ENCODE measurements at regions not wholly inside any gene's neighbourhood (a gene's known extent, or its start where the extent isn't known, plus 50 kb on each side); places are given as distances from the start of the nearest gene placed in this dataset.

- H3K9ac ChIP-seq (ENCODE audit: low read length) = no peak overlapping the region
- H2AFZ ChIP-seq (ENCODE audit: insufficient read depth, low read depth, low read length, poor library complexity, severe bottlenecking) = no peak overlapping the region
- ChIA-PET POLR2A (no interaction called here), CTCF (no interaction called here)
- H3K4me2 ChIP-seq (replicated peaks; ENCODE audit: low read depth, low read length, poor library complexity, severe bottlenecking) = no peak overlapping the region
- Mint-ChIP-seq H3K4me3 (no peak overlapping the region), H3K27me3 (no peaks in the 10 kb centered on the region), H3K27ac (no peak overlapping the region), H3K4me1 (no peaks in the 10 kb centered on the region), H3K9me3 (ENCODE audit: insufficient read depth) (peaks cover 2% of the 10 kb centered on the region)
- no peak for TF ChIP-seq CTCF (IDR thresholded peaks at IDR 0.05)
- no peak for TF ChIP-seq EZH2 (IDR thresholded peaks at IDR 0.05; ENCODE audit: borderline replicate concordance, insufficient read depth, low read depth, low read length, poor library complexity, severe bottlenecking)
- intact Hi-C loops (cut with micrococcal nuclease) = no loop called here
- no peak overlapping the region for H3K4me3 ChIP-seq (ENCODE audit: control extremely low read depth in 1 of 5, extremely low read depth in 1 of 5, insufficient read depth in 1 of 5, low read depth in 2 of 5, low read length in 4 of 5)
- H3K79me2 ChIP-seq (ENCODE audit: control insufficient read depth, insufficient read depth, low read length) = no peaks in the 10 kb centered on the region
- DNase-seq = no peak
- H3K36me3 ChIP-seq (replicated peaks in 1 of 2; ENCODE audit: control extremely low read depth in 1 of 2, control insufficient read depth in 1 of 2, extremely low read depth in 1 of 2, insufficient read depth in 2 of 2, low read length in 1 of 2) = no peaks in the 10 kb centered on the region
- H3K27ac ChIP-seq (ENCODE audit: low read length in 2 of 2) = no peak overlapping the region
- no peak for ATAC-seq (ENCODE audit: low read depth)
- no peaks in the 10 kb centered on the region for H4K20me1 ChIP-seq (ENCODE audit: control insufficient read depth, insufficient read depth, low read length, poor library complexity, severe bottlenecking)
- no peaks in the 10 kb centered on the region for H3K27me3 ChIP-seq (replicated peaks in 1 of 4; ENCODE audit: control extremely low read depth in 1 of 4, control insufficient read depth in 3 of 4, insufficient read depth in 4 of 4, low read length in 3 of 4)
- 90% methylated on average over 2 of the region's 2 CpGs for WGBS (ENCODE audit: insufficient coverage)
- H3K9me3 ChIP-seq (ENCODE audit: control extremely low read depth in 1 of 3, control insufficient read depth in 2 of 3, insufficient read depth in 1 of 3, low read length in 2 of 3) = peaks cover 0 to 9% (median 7%) of the 10 kb centered on the region in 3 donors
- H3K4me1 ChIP-seq (ENCODE audit: control insufficient read depth in 2 of 2, insufficient read depth in 2 of 2, low read length in 2 of 2) = peaks cover 0 to 8% of the 10 kb centered on the region in 2 donors
Measured at GRCh38 chr10:36515319-36515718, 610.1 kb upstream of the ANKRD30A start.

GRCh38 chr10:36507715-36508114 is 617.7 kb upstream of the ANKRD30A start:
- H3K27me3 ChIP-seq (replicated peaks in 1 of 4; ENCODE audit: control extremely low read depth in 1 of 4, control insufficient read depth in 3 of 4, insufficient read depth in 4 of 4, low read length in 3 of 4) = no peaks in the 10 kb centered on the region
- H3K9ac ChIP-seq (ENCODE audit: low read length) = no peak overlapping the region
- no peak overlapping the region for H3K4me3 Mint-ChIP-seq
- CTCF ChIA-PET = no interaction called here
- intact Hi-C loops (cut with micrococcal nuclease) = no loop called here
- H3K27me3 Mint-ChIP-seq = no peaks in the 10 kb centered on the region
- H3K4me3 ChIP-seq (ENCODE audit: control extremely low read depth in 1 of 5, extremely low read depth in 1 of 5, insufficient read depth in 1 of 5, low read depth in 2 of 5, low read length in 4 of 5) = no peak overlapping the region
- H2AFZ ChIP-seq (ENCODE audit: insufficient read depth, low read depth, low read length, poor library complexity, severe bottlenecking) = no peak overlapping the region
- H3K27ac Mint-ChIP-seq = no peak overlapping the region
- H3K9me3 Mint-ChIP-seq (ENCODE audit: insufficient read depth) = no peaks in the 10 kb centered on the region
- no peak for ATAC-seq (ENCODE audit: low read depth)
- H3K36me3 ChIP-seq (replicated peaks in 1 of 2; ENCODE audit: control extremely low read depth in 1 of 2, control insufficient read depth in 1 of 2, extremely low read depth in 1 of 2, insufficient read depth in 2 of 2, low read length in 1 of 2) = no peaks in the 10 kb centered on the region
- WGBS (ENCODE audit: insufficient coverage) = 76% methylated on average over 3 of the region's 3 CpGs
- no peak overlapping the region for H3K4me2 ChIP-seq (replicated peaks; ENCODE audit: low read depth, low read length, poor library complexity, severe bottlenecking)
- no peaks in the 10 kb centered on the region for H3K4me1 ChIP-seq (ENCODE audit: control insufficient read depth in 2 of 2, insufficient read depth in 2 of 2, low read length in 2 of 2)
- H3K79me2 ChIP-seq (ENCODE audit: control insufficient read depth, insufficient read depth, low read length) = no peaks in the 10 kb centered on the region
- TF ChIP-seq CTCF (IDR thresholded peaks at IDR 0.05) = no peak
- no peak for TF ChIP-seq EZH2 (IDR thresholded peaks at IDR 0.05; ENCODE audit: borderline replicate concordance, insufficient read depth, low read depth, low read length, poor library complexity, severe bottlenecking)
- no peaks in the 10 kb centered on the region for H4K20me1 ChIP-seq (ENCODE audit: control insufficient read depth, insufficient read depth, low read length, poor library complexity, severe bottlenecking)
- DNase-seq = no peak
- H3K9me3 ChIP-seq (ENCODE audit: control extremely low read depth in 1 of 3, control insufficient read depth in 2 of 3, insufficient read depth in 1 of 3, low read length in 2 of 3) = no peaks in the 10 kb centered on the region
- no peaks in the 10 kb centered on the region for H3K4me1 Mint-ChIP-seq
- no peak overlapping the region for H3K27ac ChIP-seq (ENCODE audit: low read length in 2 of 2)
- POLR2A ChIA-PET = no interaction called here

All from B cell (primary cell).